ENCODE measurements at regions not wholly inside any gene's neighbourhood (a gene's known extent, or its start where the extent isn't known, plus 50 kb on each side); places are given as distances from the start of the nearest gene placed in this dataset.

- no peak overlapping the region for H3K9ac ChIP-seq
- H3K4me3 ChIP-seq (ENCODE audit: low read depth, low read length), result no peak overlapping the region
- no peaks in the 10 kb centered on the region for H3K79me2 ChIP-seq
- H3K4me1 ChIP-seq, result no peaks in the 10 kb centered on the region
- no peak overlapping the region for H2AFZ ChIP-seq
- no peaks in the 10 kb centered on the region for H3K27me3 ChIP-seq (ENCODE audit: control insufficient read depth, insufficient read depth, low read length)
- no peaks in the 10 kb centered on the region for H3K36me3 ChIP-seq (ENCODE audit: control insufficient read depth, insufficient read depth, low read length)
- no peak overlapping the region for H3K4me2 ChIP-seq (ENCODE audit: low read length)
- no peaks in the 10 kb centered on the region for H3K9me3 ChIP-seq (ENCODE audit: control insufficient read depth, low read length)
- no peak overlapping the region for H3K27ac ChIP-seq
- no peak for TF ChIP-seq CTCF (IDR thresholded peaks at IDR 0.05)
These were observed 76.8 kb upstream of the AKT3 start for GRCh38 chr1:243926803-243927245.

GRCh38 chr1:243926299-243926698, 76.3 kb upstream of the AKT3 start:
- Histone ChIP-seq H3K4me3 (ENCODE audit: low read depth, low read length) (no peak overlapping the region), H3K27ac (no peak overlapping the region), H3K9me3 (ENCODE audit: control insufficient read depth, low read length) (no peaks in the 10 kb centered on the region), H3K4me2 (ENCODE audit: low read length) (no peak overlapping the region), H3K4me1 (no peaks in the 10 kb centered on the region), H3K9ac (no peak overlapping the region), H2AFZ (no peak overlapping the region), H3K27me3 (ENCODE audit: control insufficient read depth, insufficient read depth, low read length) (no peaks in the 10 kb centered on the region), H3K36me3 (ENCODE audit: control insufficient read depth, insufficient read depth, low read length) (no peaks in the 10 kb centered on the region), H3K79me2 (no peaks in the 10 kb centered on the region)
- no peak for TF ChIP-seq CTCF (IDR thresholded peaks at IDR 0.05)

GRCh38 chr1:243924588-243925349, 74.7 kb upstream of the AKT3 start:
- H3K79me2 ChIP-seq, result no peaks in the 10 kb centered on the region
- TF ChIP-seq CTCF (IDR thresholded peaks at IDR 0.05), result no peak
- H3K4me1 ChIP-seq, result no peaks in the 10 kb centered on the region
- H3K4me2 ChIP-seq (ENCODE audit: low read length), result no peak overlapping the region
- no peak overlapping the region for H3K4me3 ChIP-seq (ENCODE audit: low read depth, low read length)
- no peaks in the 10 kb centered on the region for H3K9me3 ChIP-seq (ENCODE audit: control insufficient read depth, low read length)
- H3K36me3 ChIP-seq (ENCODE audit: control insufficient read depth, insufficient read depth, low read length), result no peaks in the 10 kb centered on the region
- no peak overlapping the region for H3K9ac ChIP-seq
- H3K27ac ChIP-seq, result no peak overlapping the region
- no peaks in the 10 kb centered on the region for H3K27me3 ChIP-seq (ENCODE audit: control insufficient read depth, insufficient read depth, low read length)
- no peak overlapping the region for H2AFZ ChIP-seq

GRCh38 chr1:243924188-243924587, 74.1 kb upstream of the AKT3 start:
- Histone ChIP-seq H3K4me3 (ENCODE audit: low read depth, low read length) (no peak overlapping the region), H3K9ac (no peak overlapping the region), H2AFZ (no peak overlapping the region), H3K79me2 (no peaks in the 10 kb centered on the region), H3K4me1 (no peaks in the 10 kb centered on the region), H3K27ac (no peak overlapping the region), H3K27me3 (ENCODE audit: control insufficient read depth, insufficient read depth, low read length) (no peaks in the 10 kb centered on the region), H3K36me3 (ENCODE audit: control insufficient read depth, insufficient read depth, low read length) (no peaks in the 10 kb centered on the region), H3K4me2 (ENCODE audit: low read length) (no peak overlapping the region), H3K9me3 (ENCODE audit: control insufficient read depth, low read length) (no peaks in the 10 kb centered on the region)
- TF ChIP-seq CTCF (IDR thresholded peaks at IDR 0.05), result no peak
